RPMI7951 (cell line): ENCODE measurements at regions not wholly inside any gene's neighbourhood (a gene's known extent, or its start where the extent isn't known, plus 50 kb on each side); places are given as distances from the start of the nearest gene placed in this dataset.
"Not testable (repeated sequence)": the region's sequence is repeated elsewhere in the genome, so short reads cannot be mapped to it uniquely, and the experiment has no call there.

Experiments
- DNase-seq: peaks from one replicate; pipeline ENCODE4 v3.0.0-alpha.2; 2012; ENCODE audit warnings: low read depth

DNA sequence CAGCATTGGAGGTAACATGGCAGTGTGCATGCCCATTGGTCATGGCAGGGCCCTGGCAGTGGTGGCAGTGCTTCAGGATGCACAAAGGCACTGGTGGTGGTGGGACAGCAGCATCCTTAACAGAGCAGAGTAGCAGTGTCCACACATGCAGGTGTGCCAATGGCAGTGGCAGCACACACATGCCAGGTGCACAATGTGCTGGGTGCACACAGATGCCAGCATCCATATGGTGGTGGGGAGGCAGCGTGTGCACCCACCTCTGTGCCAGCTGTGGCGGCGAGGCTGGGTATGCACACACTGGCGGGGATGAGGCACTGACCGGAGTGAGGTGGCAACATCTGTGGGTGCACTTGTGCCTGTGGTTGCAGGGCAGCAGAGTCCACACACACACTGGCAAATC, 150.6 kb downstream of the SI start:
- no peak for DNase-seq

DNA sequence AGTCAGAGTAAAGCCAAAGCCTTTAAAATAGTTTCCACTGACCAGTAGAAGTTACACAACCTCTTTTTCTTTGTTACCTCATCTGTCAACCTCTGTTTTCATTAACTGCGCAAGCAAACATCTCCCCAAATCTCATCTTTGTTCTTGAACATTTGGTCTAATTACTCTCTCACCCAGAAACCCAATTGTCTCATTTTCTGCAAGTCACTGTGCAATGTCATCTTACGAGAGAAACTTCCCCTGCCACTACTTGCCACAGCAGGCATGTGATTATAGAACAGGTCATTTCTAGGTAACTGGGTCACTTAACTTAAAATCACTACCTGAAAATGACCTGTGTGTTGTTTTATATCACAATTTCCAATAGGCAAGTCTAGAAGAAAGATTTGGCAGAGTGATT, 159.4 kb downstream of the SI start:
- DNase-seq: no peak

DNA sequence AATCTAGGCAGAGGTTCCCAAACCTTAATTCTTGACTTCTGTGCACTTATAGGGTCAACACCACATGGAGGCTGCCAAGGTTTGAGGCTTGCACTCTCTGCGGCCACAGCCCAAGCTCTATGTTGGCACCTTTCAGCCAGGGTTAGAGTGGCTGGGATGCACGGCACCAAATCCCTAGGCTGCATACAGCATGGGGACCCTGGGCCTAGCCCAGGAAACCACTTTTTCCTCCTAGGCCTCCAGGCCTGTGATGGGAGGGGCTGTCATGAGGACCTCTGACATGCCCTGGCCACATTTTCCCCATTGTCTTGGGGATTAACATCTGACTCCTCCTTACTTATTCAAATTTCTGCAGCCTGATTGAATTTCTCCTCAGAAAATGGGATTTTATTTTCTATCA, 165.4 kb downstream of the SI start:
- no peak for DNase-seq

DNA sequence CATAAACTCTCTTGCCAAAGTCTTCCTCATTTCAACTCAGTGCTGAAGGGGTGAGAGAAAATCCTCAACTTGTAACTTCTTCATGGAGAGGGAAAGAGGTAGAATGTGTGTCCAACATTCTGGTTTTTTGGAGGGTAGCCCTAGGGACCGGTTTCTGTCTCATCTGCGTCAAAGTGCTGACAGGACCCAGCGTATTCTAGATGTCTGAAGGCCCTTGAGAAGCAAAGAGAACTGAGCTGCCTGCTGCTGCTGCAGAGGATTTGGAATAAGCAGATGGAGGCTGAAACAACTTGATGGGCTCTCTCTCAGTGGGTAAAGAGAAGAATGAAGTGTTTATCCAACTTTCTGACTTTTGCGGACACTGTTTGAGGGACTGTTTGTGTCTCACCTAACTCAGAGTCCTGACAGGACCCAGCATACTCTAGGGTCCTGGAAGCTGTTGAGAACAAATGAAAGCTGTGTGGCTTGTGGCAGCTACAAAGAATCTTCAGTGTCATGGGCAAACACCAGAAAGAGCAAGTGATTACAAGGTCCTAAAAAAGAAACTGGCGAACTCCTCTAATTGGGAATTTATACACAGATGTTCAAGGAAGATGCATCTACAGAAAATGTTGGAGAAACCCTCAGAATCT, 174.4 kb downstream of the SI start:
- DNase-seq: no peak

DNA sequence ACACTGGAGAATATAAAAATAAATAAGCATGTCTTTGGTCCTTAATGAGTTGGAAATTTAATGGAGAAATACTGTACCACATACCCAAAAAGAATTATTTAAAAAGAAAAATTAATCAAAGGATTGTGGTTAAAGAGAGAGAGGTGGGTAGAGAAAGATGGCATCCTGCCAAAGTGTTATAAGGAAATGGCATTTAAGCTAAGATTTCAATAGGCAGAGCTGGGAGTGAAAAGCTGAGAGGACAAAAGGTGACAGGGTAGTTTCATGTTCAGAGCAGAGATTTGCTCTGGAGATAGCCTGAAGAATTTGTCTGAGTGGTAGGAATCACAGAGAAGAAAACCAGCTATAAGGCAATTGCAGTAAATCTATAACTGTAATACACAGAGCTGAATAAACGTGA, 181.0 kb downstream of the SI start:
- no peak for DNase-seq

DNA sequence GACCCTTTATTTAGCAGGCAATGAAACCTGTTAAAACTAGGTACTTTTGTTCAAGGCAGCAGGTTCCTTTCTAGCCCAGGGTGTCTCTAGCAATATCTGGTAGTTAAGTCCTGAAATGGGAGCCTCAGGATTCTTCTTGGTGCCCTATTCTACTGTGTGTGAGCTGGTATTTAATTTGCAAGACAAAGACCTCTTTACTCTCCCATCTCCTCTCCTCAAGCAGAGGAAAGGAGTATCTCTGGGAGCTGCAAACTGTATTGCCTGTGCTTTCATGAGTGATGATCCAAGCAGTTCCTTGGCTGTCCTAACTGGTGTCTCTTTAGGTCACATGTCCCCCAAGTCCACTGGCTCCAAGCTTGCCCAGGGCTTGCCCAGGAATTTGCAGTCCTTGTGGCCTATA, 188.2 kb downstream of the SI start:
- DNase-seq: no peak

DNA sequence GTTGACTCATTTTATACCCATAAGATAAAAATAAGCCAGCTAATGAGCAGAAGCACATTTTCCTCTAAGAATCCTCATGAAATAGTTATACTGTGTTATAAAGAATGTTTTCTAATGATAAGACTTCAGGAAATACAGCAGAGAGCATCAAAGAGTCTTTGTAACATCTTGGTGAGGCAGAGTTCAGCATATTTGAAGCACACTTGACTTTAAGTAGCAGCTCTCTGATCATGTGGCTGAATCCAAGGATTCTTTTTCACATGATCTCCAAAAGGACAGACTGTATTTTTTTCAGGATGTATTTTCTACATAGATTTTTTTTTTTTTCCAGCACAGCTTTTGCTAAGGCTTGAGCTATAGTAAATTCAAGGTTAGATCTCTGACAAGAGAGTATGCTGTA, 195.1 kb downstream of the SI start:
- DNase-seq: no peak

DNA sequence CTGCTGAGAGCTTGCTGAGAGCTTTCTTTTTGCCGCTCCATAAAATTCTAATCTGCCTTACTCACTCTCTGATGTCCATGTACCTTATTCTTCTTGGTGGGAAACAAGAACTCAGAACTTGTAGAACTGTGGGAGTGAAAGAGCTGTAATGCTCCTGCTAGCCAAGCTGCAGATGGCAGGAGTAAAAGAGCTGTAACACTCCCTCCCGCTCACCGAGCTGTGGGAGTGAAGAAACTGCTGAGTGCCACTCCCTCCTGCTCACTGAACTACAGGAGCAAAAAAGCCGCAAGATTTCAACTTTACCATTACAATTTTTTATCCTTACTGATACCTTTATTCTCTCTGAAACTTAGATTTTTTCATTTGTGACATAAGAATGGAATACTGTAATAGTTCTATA, 199.1 kb downstream of the SI start:
- no peak for DNase-seq

DNA sequence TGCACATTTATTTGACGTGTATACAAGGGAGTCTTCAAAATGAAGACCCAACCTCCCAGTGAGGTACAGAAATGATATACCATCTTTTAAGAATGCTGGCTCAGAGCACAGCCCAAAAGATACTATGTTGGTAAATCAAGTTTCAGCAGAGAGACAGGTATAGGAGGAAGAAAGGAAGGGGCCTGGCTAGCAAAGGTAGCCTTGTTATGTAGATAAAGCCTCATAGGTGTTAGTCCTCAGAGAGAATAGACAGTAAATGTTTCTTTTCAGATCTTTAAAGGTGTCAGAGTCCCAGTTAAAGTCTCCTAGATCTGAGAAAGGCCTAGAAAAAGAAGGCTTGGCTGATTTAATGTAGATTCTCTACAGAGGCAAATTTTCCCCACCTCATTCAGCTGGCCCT, 213.8 kb downstream of the SI start:
- no peak for DNase-seq

DNA sequence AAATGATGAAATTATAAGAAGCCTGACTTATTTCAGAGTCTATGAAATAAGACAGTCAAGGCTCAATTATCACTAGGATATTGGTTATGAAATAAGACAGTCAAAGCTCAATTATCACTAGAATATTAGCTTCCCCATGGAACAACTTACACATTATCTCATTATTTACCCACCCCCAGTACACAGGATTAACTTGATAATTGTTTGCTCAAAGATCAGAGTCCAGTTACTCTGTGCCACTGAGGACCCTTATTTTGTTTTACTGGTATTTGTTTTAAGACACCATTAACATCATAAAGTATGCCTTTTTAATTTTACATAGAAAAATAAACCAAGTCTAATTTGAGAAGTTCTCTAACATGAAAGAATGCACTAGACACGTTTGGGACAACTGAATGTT, 225.4 kb downstream of the SI start:
- no peak for DNase-seq

DNA sequence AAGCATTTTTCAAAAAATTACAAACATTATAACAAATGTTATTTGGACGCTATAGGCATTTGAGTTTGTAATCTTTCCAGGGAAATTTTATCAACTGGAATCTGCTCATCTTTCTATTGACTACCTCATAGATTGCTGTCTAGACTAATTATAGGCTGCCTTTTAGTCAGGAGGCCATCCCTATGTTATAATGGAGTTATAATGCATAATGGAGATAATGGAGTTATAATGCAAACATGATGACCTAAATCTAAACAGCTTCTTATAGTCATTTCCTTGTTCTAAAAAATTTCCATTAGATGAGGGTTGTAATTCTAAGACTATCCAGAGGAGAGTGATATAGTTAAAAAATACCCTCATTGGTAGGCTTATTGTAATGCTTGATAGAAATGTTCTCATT, 226.4 kb downstream of the SI start:
- DNase-seq: no peak

DNA sequence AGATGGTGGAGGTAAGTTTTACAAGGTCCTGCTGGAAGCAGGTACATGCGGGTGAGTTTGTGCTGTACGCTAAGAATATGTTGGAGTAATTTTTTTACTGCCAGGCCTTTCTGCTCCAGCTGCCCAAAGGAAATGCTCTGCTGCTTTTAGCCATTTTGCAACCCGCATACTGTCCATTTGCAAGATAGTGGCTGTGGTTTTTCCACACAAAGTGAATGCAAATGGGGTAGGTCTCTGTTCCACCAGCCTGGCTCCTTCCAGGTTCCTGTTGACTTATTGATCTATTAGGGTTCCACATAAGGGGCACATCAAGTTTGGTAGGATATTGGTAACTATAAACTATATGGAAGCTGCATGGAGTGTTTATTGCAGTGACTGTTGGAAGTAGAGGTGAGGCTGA, 227.1 kb downstream of the SI start:
- DNase-seq: no peak

DNA sequence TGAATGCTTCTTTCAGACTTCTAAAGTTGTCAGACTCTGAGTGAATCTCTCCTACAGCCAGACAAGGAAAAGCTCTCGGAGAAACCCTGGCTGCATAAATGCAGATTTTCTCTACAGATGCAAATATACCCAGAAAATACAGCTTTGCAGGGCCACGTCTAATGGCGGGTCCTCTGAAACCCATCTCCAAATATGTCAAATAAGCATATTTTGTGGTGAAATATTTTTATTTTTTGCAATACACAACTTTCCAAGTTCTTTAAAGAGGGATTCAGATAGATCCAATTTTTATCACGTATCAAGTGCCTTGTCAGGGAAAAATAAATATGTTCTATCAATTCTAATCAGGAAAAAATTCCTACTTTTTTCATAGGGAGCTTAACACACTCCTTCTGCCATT, 229.4 kb downstream of the SI start:
- no peak for DNase-seq

DNA sequence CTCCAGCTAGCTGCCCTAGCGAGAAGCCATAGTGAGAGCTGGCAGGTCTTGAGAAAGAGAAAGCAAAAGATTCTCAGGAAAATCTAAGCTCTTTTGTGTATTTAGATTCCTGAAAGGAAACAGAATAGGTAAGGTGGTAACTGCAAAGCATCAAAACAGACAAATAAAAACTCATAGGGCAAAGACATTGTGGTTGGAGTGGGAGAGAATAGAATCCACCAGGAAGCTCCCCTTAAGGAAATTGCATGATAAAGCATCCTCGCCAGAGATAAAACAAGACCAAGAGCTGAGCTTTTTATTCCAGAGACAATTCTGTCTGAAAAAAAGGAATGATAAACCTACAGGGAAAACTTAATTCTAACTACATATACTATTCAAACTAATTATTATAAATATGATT, 232.6 kb downstream of the SI start:
- no peak for DNase-seq

DNA sequence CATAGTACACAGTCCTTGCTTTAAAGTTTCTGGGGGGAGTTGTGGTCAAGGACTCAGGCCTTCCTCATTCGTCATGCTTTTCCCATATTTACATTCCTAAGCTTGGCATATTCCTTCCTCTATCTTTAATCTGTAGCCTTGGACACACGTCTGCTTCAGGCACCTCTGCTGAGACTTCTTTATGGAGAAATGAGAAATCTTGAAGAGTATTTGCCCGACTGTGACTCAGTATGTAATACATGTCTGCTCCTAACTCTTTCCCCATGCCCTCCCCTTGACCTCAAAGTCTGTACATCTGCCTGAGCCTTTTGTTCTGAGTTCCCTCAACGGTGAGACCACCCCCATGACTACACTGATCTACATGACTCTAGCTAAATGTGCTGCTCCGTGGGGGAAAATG, 246.1 kb downstream of the SI start:
- DNase-seq: no peak

DNA sequence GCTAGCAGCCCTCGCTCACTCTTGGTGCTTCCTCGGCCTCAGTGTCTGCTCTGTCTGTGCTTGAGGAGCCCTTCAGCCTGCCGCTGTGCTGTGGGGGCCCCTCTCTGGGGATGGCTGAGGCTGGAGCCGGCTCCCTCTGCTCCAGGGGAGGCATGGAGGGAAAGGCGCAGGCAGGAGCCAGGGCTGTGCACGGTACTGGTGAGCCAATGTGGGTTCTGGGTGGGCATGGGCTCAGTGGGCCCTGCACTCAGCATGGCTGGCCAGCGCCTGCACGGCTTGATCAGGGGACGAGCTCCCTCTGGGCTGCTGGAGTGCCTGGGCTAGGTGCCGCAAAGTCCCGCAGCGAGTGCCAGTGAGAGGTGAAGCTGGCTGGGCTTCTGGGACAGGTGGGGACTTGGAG, 260.0 kb downstream of the SI start:
- no peak for DNase-seq

DNA sequence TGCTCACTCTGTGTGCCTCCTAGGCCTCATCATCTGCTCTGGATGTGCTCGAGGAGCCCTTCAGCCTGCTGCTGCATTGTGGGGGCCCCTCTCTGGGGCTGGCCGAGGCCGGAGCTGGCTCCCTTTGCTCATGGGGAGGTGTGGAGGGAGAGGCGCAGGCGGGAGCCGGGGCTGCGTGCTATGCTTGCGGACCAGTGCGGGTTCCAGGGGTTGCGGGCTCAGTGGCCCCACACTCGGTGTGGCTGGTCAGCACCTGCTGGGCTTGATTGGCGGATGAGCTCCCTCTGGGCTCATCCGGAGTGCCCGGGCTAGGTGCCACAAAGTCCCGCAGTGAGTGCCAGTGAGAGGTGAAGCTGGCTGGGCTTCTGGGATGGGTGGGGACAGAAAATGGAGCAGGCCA, 264.2 kb downstream of the SI start:
- no peak for DNase-seq

DNA sequence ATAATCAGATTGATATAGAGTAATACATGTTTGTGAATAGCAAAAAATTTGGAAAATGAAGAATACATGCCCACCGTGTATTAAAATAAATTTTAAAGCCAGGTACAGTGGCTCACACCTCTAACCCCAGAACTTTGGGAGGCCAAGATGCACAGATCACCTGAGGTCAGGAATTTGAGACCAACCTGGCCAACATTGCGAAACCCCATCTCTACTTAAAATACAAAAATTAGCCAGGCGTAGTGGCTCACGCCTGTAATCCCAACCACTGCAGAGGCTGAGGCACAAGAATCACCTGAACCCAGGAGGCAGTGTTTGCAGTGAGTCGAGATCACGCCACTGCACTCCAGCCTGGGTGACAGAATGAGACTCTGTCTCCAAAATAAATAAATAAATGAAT, 266.3 kb downstream of the SI start:
- DNase-seq: no peak

DNA sequence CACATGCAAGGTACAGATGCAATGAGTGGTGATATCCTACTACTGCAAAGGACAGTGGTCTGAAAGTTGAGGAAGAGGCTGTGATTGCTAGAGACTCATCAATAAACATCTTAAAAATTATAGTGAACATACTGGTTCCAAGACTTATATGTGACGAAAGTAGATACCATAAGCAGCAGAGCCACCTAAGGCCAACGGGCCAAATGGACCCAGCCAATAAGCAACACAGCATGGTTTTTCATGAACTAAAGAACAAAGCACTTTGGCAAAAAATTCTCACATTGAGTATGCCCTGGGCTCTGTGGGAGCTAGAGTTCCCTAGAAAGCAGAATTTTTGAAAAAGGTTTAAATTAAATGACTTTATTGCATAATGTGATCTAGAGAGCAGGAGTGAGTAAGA, 272.1 kb downstream of the SI start:
- no peak for DNase-seq

DNA sequence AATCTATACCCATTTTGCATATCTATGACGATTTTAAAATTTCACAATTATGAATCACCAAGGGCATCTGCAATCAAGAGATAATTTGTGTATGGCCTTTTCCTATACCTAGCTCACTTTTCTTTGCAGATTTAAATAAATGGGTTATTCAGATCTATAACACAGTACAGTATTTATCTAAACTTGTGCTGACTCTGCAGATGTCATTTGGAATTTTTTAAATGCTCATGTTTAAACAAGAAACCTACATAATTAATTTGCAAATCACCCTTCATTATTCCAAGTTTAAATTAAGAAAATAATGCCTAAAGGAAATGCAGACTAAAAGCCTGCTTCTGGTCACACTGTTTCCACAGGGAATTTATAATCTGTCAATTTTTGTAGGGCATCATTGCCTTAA, 284.2 kb downstream of the SI start:
- no peak for DNase-seq

DNA sequence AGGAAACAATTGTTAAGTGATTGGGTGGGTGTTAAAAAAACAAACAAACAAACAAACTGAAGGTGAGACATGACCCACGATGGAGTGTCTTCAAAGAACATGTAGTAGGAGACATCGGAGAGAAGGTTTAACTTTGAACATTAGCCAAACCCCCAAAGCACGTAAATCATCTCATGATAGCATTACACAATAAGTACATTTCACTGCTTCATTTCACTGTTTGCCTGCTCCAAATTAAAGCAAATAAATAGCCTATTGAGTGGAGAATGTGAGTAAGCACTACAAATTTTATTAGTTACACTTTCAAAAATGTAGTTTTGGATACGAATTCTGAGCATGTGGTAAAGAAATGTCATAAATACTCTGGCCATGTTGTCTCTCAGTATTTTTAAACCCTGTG, 287.0 kb downstream of the SI start:
- no peak for DNase-seq

DNA sequence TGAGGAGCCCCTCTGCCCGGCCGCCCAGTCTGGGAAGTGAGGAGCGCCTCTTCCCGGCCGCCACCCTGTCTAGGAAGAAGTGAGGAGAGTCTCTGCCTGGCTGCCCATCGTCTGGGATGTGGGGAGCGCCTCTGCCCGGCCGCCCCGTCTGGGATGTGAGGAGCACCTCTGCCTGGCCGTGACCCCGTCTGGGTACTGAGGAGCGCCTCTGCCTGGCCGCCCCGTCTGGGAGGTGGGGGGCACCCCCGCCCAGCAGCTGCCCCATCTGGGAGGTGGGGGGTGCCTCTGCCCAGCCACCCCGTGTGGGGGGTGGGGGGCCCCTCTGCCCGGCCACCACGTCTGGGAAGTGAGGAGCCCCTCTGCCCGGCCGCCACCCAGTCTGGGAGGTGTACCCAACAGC, 293.9 kb downstream of the SI start:
- not testable (repeated sequence) for DNase-seq

DNA sequence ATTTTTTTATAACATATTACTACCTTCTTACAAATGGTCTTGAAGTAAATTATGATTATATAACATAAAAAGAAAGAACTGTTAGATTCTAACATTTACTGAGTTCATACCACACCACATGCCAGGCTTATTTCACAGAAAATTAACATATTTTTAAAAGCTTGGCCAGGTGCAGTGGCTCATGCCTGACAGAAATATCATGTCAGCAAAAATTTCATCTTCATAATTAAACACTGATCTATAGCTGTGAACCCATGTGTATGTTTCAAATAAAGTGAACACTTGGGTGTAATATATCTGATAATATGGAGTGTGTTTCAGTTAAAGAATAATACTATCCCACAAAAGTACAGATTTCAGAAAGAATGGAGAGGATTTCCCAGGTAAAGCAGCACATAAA, 296.5 kb downstream of the SI start:
- no peak for DNase-seq

DNA sequence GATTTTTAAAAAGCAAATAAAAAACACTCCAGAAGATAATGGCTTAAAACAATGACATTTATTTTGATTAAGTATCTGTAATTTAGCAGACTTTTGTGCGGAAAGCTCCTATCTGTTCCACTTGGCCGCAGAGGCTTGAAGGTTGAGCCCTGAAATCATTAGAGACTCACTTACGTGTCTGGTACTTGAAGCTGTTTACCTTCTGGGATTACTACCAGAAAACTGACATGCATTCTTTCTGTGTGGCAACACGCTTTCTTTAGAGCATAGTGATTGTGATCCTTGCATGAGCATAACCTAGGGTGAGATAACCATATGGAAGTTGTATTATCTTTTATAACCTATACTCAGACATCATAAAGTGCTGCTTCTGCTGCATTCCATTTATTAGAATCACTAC, 298.5 kb downstream of the SI start:
- no peak for DNase-seq

DNA sequence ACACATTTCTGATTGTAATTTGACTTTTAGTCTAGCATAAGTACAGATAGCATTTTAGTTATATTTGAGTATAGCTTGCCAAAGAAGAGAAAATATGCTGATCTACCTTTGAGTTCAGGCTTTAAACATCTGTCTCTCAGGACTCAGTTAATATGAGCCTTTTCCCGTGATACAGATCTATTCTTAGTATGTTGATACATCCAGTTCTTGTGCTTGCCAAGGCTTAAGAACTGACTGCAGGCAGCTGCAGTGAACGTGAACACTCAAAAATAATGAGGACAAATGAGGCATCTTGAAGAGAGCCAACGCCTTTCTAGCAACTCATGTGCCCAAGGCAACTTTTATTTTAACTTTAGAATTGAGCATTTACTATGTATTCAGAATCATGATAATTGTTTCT, 325.5 kb downstream of the SI start:
- DNase-seq: no peak
